SK-N-MC (cell line): ENCODE measurements at regions not wholly inside any gene's neighbourhood (a gene's known extent, or its start where the extent isn't known, plus 50 kb on each side); places are given as distances from the start of the nearest gene placed in this dataset.

Source experiments
- EZH2 ChIP-seq: fragments of 200-600 bp; sonication (generic); IDR thresholded peaks from one replicate; pipeline ENCODE4 v1.6.1; 2017; ENCODE audit warnings: antibody characterized with exemption
- FOXP2 ChIP-seq: optimal IDR thresholded peaks from 2 replicates; pipeline ENCODE3; 2011; ENCODE audit warnings: mild to moderate bottlenecking, moderate library complexity; ENCODE audit not compliant: insufficient read depth; ENCODE audit errors: extremely low read length, control extremely low read depth

GRCh38 chr11:82577246-82577645 is 156.4 kb downstream of the FAM181B start:
- TF ChIP-seq FOXP2 (no peak), EZH2 (no peak)
